Right lobe of liver (tissue), 6 donors: ENCODE measurements at regions not wholly inside any gene's neighbourhood (a gene's known extent, or its start where the extent isn't known, plus 50 kb on each side); places are given as distances from the start of the nearest gene placed in this dataset.

Experiments used
- ATAC-seq, 4 donors: fragments of 200-7000 bp; cut with Tn5 transposase; one replicate each; pipeline ENCODE4 v1.9.1; 2020; ENCODE audit warnings: mild to moderate bottlenecking in 4 of 4, moderate library complexity in 4 of 4
- DNase-seq, 3 donors: peaks; one replicate each; pipeline ENCODE4 v3.0.0-alpha.2; 2020
- H3K27ac ChIP-seq, 3 donors: fragments of 200-600 bp; one replicate each; pipeline ENCODE4 v1.8.0; 2022
- H3K27me3 ChIP-seq, 2 donors: fragments of 200-600 bp; one replicate each; pipeline ENCODE4 v1.8.0; 2022
- H3K36me3 ChIP-seq, 4 donors: fragments of 200-600 bp; sonication (generic) in 1 of 4; one replicate each; pipeline versions ENCODE4 v1.5.1 to v1.8.0; 2017 to 2022; ENCODE audit warnings: control low read depth in 1 of 4
- H3K4me1 ChIP-seq, 4 donors: fragments of 200-600 bp; sonication (generic) in 1 of 4; one replicate each; pipeline versions ENCODE4 v1.5.1 to v1.8.0; 2017 to 2022; ENCODE audit warnings: control low read depth in 1 of 4
- H3K4me3 ChIP-seq, 3 donors: fragments of 200-600 bp; one replicate each; pipeline ENCODE4 v1.8.0; 2022
- H3K9me3 ChIP-seq, 4 donors: fragments of 200-600 bp; sonication (generic) in 1 of 4; one replicate each; pipeline versions ENCODE4 v1.5.1 to v1.8.0; 2017 to 2022; ENCODE audit warnings: control low read depth in 1 of 4
- CTCF ChIP-seq, 4 donors: fragments of 200-600 bp in 3 of 4; fragments of 450-650 bp in 1 of 4; IDR thresholded peaks; one replicate each; pipeline versions ENCODE4 v1.5.1 to v1.8.0; 2016 to 2022; ENCODE audit warnings: antibody characterized with exemption in 4 of 4, mild to moderate bottlenecking in 2 of 4
- POLR2A ChIP-seq: fragments of 450-650 bp; IDR thresholded peaks from one replicate; pipeline ENCODE4 v1.6.1; 2017; ENCODE audit warnings: antibody characterized with exemption, mild to moderate bottlenecking
- WGBS: methylation state at CpG from one replicate; pipeline ENCODE4 v1.1.6; 2018; ENCODE audit warnings: low coverage, low lambda C conversion rate; ENCODE audit not compliant: insufficient coverage; ENCODE audit errors: missing lambda C conversion rate; 5-methylcytosine and 5-hydroxymethylcytosine counted together
- intact Hi-C, 2 donors: fragments of 100-400 bp; cut with DNase I; formaldehyde crosslinking; loops; one replicate each; pipeline versions ENCODE4 v1.11.2 to v1.14.1; 2022
- donor health status: DM: no; HTN: yes; CAD: no.
- donor health status: DM: no; HTN: no; CAD: no.
- donor health status: DM: no; HTN: no; CAD: no.
- donor health status: DM: no; HTN: yes; CAD: no.
- donor health status: DM: no; HTN: yes; CAD: no.

- H3K4me3 ChIP-seq = no peak overlapping the region
- H3K36me3 ChIP-seq = no peaks in the 10 kb centered on the region
- no peaks in the 10 kb centered on the region for H3K9me3 ChIP-seq
- H3K4me1 ChIP-seq = no peaks in the 10 kb centered on the region
- TF ChIP-seq POLR2A = no peak
- TF ChIP-seq CTCF (IDR thresholded peaks at IDR 0.05) = no peak
- DNase-seq = no peak
- H3K27me3 ChIP-seq = no peaks in the 10 kb centered on the region
- 29% methylated on average over 2 of the region's 2 CpGs for WGBS
- H3K27ac ChIP-seq = no peak overlapping the region
- ATAC-seq = no peak
- intact Hi-C loops = no loop called here
Measured at GRCh38 chr2:142236181-142236580, 105.4 kb upstream of the LRP1B start.

GRCh38 chr2:142234741-142235140, 103.9 kb upstream of the LRP1B start:
- intact Hi-C loops = no loop called here
- H3K36me3 ChIP-seq = no peaks in the 10 kb centered on the region
- no peak overlapping the region for H3K4me3 ChIP-seq
- no peaks in the 10 kb centered on the region for H3K4me1 ChIP-seq
- H3K9me3 ChIP-seq = no peaks in the 10 kb centered on the region
- no peak for TF ChIP-seq POLR2A
- no peak for TF ChIP-seq CTCF (IDR thresholded peaks at IDR 0.05)
- H3K27me3 ChIP-seq = no peaks in the 10 kb centered on the region
- DNase-seq (no peak), ATAC-seq (no peak)
- H3K27ac ChIP-seq = no peak overlapping the region
- 57% methylated on average over 3 of the region's 3 CpGs for WGBS

GRCh38 chr2:142223309-142223708, 92.5 kb upstream of the LRP1B start:
- Histone ChIP-seq H3K27ac (no peak overlapping the region), H3K36me3 (no peaks in the 10 kb centered on the region), H3K27me3 (no peaks in the 10 kb centered on the region), H3K4me1 (no peaks in the 10 kb centered on the region), H3K9me3 (no peaks in the 10 kb centered on the region), H3K4me3 (no peak overlapping the region)
- TF ChIP-seq POLR2A (no peak), CTCF (IDR thresholded peaks at IDR 0.05) (no peak)
- ATAC-seq = no peak
- DNase-seq = no peak
- intact Hi-C loops = no loop called here

- no peak overlapping the region for H3K4me3 ChIP-seq
- WGBS = 53% methylated on average over 1 of the region's 1 CpG
- intact Hi-C loops = no loop called here
- no peaks in the 10 kb centered on the region for H3K36me3 ChIP-seq
- ATAC-seq (no peak), DNase-seq (no peak)
- no peaks in the 10 kb centered on the region for H3K9me3 ChIP-seq
- H3K27me3 ChIP-seq = no peaks in the 10 kb centered on the region
- no peaks in the 10 kb centered on the region for H3K4me1 ChIP-seq
- H3K27ac ChIP-seq = no peak overlapping the region
- TF ChIP-seq CTCF (IDR thresholded peaks at IDR 0.05) (no peak), POLR2A (no peak)
Measured at GRCh38 chr2:142222715-142223114, 91.9 kb upstream of the LRP1B start.

GRCh38 chr2:142220901-142221300, 90.1 kb upstream of the LRP1B start:
- no peak for DNase-seq
- H3K9me3 ChIP-seq = no peaks in the 10 kb centered on the region
- H3K4me1 ChIP-seq = no peaks in the 10 kb centered on the region
- intact Hi-C loops = no loop called here
- TF ChIP-seq POLR2A (no peak), CTCF (IDR thresholded peaks at IDR 0.05) (no peak)
- no peak overlapping the region for H3K4me3 ChIP-seq
- ATAC-seq = no peak
- WGBS = 25% methylated on average over 3 of the region's 3 CpGs
- no peaks in the 10 kb centered on the region for H3K36me3 ChIP-seq
- H3K27ac ChIP-seq = no peak overlapping the region
- H3K27me3 ChIP-seq = no peaks in the 10 kb centered on the region
